GM21723 (cell line): ENCODE measurements at regions not wholly inside any gene's neighbourhood (a gene's known extent, or its start where the extent isn't known, plus 50 kb on each side); places are given as distances from the start of the nearest gene placed in this dataset.
"Not testable (repeated sequence)": the region's sequence is repeated elsewhere in the genome, so short reads cannot be mapped to it uniquely, and the experiment has no call there.

Experiments used
- ATAC-seq: cut with Tn5 transposase; IDR thresholded peaks from one replicate; pipeline ENCODE4 v1.9.1; 2021; ENCODE audit warnings: mild to moderate bottlenecking, moderate library complexity; ENCODE audit not compliant: unreplicated experiment

DNA sequence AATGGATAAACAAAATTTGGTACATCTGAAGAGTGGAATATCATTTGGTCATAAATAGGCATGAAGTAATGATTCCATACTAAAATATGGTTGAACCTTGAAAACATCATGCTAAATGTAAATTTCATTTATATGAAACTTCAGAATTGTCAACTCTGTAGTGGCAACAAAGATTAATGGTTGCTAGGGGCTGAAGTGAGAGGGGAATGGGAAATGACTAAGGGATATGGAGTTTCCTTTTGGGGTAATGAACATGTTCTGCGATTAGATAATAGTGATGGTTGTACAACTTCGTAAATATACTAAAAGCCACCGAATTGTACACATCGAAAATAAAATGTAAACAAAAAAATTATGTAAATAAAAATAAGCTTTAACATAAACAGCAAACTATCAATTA lies 384.1 kb upstream of the STEAP1 start:
- ATAC-seq, result no peak

DNA sequence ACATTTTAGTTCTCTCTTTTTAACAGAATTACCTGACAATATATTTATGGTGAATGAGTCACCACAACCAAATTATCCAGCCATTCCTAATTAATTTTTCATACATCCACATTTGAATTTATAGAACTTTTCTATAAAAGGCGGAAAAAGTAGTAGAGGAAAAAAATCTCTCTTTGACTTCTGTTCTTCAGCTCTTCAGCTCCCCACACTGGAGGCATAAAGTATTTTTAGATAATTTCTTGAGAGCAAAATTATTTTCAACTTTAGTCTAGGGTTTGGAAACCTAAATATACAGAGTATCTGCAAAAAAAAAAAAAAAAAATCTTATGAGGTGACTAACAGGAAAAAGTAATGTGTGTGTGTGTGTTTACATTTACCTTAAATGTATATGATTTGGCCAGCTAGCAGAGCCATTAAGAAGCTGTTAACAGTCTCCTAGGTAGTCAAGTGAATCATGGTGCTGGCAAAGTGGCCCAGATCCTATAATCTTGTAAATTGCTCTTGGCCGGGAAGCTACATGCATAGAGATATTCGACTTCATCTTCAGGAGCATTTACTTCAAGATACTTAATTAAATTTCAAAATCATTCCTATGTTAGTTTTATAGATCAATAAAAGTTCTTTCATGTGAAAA lies 383.1 kb upstream of the STEAP1 start:
- no peak for ATAC-seq

DNA sequence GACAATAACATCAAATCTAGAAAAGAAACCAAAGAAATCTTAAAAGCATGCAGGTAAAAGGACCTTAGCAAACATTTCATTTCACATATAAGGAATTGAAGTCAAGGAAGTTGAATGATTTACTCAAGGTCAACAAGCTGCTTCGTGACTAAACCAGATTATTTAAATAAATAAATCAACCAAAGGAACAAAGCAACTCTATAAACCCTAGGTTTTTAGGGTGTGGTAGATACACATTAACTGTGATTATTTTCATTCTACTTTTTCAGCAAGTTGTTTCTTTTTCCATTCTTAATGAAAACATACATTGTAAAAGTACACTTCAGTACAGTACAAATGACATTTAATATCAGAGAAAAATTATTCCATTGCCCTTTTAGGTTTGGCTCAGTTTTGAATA lies 382.0 kb upstream of the STEAP1 start:
- no peak for ATAC-seq

DNA sequence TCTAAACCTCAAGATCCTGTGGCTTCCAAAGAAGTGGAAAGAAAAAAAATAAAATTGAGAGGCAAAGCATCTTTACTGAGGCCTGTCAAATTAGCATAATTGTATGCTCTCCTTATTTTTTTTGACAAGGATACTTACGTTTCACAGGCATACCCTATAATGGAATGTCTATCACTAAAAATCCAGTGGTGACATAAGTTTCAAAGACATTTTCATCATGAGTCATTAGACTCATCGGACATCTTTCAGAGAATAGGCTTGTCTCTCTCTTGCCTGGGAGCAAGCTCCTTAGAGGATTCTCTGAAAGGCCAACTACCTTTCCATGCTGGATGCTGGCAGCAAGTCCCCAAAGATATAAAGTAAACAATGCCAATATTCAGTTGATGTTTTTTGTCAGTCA lies 380.7 kb upstream of the STEAP1 start:
- ATAC-seq, result no peak

DNA sequence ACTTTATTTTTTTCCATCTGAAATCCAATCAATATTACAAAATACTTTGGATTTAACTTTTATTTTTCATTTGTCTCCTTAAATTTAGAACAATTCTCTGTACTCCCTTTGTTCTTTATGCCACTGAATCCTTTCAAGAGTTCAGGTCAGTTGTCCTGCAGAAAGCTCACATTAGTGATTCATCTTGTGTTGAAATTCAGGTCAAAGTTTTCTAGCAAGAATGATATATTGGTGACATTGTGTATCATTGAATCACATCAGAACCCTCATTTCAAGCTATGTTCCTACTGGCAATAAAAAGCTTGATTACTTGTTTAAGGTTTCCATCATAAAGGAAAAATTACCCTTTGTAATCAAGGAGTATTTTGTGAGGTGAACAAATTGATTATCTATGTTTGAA lies 378.8 kb upstream of the STEAP1 start:
- no peak for ATAC-seq

GRCh38 chr7:89776980-89777379 lies 377.3 kb upstream of the STEAP1 start:
- ATAC-seq, result no peak

- ATAC-seq, result no peak
Measured at GRCh38 chr7:89777499-89777898, 376.8 kb upstream of the STEAP1 start.

DNA sequence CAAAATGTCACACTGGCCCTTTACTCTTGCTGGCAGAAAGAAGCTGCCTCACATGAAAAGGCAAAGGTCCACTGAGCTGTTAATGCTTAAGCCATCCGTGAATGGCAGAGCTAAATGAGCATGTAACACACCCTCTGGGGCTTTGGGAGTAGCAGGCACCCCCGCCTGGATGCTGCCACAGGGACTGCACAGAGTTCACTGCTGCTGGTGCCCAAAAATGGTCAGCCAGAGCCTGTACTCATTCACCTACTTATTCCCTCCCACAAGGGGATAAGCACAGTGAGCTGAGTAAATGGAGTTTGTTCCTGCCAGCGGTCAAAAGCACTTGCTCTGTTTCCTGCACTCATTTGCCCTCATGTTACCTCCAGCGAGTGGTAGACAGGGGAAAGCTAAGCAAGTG lies 374.0 kb upstream of the STEAP1 start:
- ATAC-seq, result no peak

GRCh38 chr7:89796481-89796880 lies 357.8 kb upstream of the STEAP1 start:
- no peak for ATAC-seq

DNA sequence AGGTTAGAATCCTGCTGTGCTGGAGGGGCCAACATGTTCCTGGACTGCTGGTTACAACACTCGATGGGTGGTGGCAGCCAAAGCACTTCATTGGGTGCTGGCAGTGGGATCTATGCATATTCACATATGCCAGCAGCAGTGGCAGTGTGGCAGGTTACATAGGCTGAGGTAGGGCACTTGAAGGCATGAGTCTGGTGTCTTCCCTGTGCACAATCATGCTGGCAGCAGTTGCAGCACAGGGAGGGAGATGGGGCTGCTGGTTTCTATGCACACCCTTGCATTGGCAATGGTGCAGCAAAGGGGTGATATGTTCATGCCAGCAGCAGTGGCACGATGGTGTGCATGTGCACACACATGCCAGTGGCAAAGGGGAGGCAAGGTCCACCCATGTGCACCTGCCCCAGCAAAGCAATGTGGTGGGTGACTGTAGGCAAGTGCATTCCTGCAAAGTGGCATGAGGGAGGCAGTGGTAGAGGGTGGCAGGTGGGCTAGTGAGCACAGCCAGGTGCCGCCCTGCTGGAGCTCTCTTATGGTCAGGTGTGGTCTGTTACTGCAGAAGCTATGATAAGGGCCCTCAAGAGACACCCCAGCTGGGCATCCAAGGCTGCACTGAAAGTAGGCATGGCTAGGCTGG lies 356.2 kb upstream of the STEAP1 start:
- ATAC-seq, result no peak

- no peak for ATAC-seq
Measured at GRCh38 chr7:89798599-89798996, 355.7 kb upstream of the STEAP1 start.

- no peak for ATAC-seq
Measured at GRCh38 chr7:89800761-89801160, 353.5 kb upstream of the STEAP1 start.

DNA sequence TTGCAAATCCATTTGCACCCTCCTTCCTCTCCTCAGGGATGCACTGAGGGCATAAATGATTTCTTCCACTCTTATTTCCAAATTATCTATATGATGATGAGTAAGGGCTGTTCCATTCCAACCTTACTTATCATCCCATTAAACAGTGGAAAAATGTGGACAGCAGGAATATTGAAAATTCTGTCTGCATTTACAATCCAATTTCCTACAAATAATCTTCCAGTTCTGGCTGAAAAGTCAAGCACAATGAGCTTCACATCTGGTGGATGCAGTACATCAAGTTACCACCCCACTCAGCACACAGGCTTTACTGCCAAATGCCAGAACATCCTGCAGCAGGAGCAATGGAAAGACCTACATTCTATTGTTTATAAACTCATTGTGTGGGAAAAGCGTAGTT lies 345.0 kb upstream of the STEAP1 start:
- no peak for ATAC-seq

- ATAC-seq, result no peak
Measured at GRCh38 chr7:89813081-89813480, 341.2 kb upstream of the STEAP1 start.

DNA sequence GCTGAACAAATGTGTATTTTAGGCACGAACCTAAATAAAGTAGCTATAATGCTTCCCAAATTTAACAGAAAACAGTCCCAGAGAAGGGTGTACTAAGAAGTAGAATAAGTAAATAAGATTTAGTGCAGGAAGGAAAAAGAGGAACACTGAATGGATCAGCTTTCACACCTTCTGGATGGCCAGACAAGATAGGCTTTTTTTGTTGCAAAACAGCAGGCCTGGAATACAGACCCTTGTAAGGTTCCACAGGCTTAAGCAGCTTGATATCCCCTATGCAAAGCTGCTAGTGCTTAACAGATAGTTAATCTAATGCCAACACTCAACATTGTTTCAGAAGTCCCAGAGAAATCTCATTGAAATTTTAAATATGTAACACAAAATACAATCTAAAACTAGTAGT lies 328.1 kb upstream of the STEAP1 start:
- ATAC-seq, result no peak

GRCh38 chr7:89826557-89826956 lies 327.7 kb upstream of the STEAP1 start:
- ATAC-seq, result no peak

- no peak for ATAC-seq
Measured at GRCh38 chr7:89837515-89837914, 316.8 kb upstream of the STEAP1 start.

- ATAC-seq, result no peak
Measured at GRCh38 chr7:89839329-89839728, 314.9 kb upstream of the STEAP1 start.

GRCh38 chr7:89845952-89846351 lies 308.3 kb upstream of the STEAP1 start:
- no peak for ATAC-seq

DNA sequence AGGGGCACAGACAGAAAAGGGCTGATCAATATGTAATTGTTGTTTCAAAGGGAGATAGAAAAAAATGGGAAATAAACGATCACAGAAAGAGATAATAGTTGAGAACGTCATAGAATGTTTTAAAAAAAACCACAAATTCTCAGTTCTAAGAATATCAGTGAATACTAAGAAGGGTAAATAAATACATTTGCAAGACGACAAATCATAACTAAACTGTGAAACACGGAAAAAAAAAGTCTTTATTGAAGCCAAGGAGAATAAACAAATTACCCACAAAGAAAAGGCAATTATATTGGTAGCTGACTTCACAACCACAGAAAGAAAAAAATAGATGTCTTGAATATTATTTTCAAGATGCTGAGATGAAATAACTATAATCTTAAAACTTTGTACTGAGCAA lies 305.2 kb upstream of the STEAP1 start:
- ATAC-seq, result no peak

GRCh38 chr7:89857053-89857452 lies 297.2 kb upstream of the STEAP1 start:
- not testable (repeated sequence) for ATAC-seq

GRCh38 chr7:89857767-89858166 lies 296.5 kb upstream of the STEAP1 start:
- no peak for ATAC-seq

DNA sequence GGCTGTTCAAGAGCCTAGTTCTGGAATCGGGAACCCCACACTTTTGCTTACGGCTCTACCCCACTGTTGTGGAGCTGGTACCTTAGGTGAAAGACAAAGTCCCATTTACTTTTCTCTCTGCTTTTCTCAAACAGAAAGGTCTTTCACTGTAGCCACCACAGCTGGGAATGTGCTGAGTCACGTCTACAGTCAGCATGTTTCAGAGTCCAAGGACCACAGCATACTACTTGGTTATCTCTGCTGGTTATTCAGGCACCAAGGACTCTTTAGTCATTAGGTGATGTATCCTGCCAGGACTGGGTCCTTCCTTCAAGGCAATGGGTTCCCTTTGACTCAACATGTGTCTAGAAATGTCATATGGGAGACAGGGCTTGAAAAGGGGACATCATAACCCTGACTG lies 266.8 kb upstream of the STEAP1 start:
- no peak for ATAC-seq
